ENCODE measurements at regions not wholly inside any gene's neighbourhood (a gene's known extent, or its start where the extent isn't known, plus 50 kb on each side); places are given as distances from the start of the nearest gene placed in this dataset.

- Mint-ChIP-seq H3K36me3 (ENCODE audit: low read depth) (no peaks in the 10 kb centered on the region), H3K4me1 (peaks cover 9% of the 10 kb centered on the region), H3K27me3 (ENCODE audit: low read depth) (no peaks in the 10 kb centered on the region), H3K9me3 (no peaks in the 10 kb centered on the region), H3K27ac (no peak overlapping the region), H3K4me3 (no peak overlapping the region)
- no peak for TF ChIP-seq CTCF (IDR thresholded peaks at IDR 0.05; ENCODE audit: unreplicated experiment in 3 of 3)
These were observed 723.3 kb upstream of the MAP3K7 start for GRCh38 chr6:91310178-91310577.

- no peaks in the 10 kb centered on the region for H3K36me3 Mint-ChIP-seq (ENCODE audit: low read depth)
- TF ChIP-seq CTCF (IDR thresholded peaks at IDR 0.05; ENCODE audit: unreplicated experiment in 3 of 3), result no peak
- H3K4me3 Mint-ChIP-seq, result no peak overlapping the region
- H3K4me1 Mint-ChIP-seq, result no peaks in the 10 kb centered on the region
- H3K27me3 Mint-ChIP-seq (ENCODE audit: low read depth), result no peaks in the 10 kb centered on the region
- no peak overlapping the region for H3K27ac Mint-ChIP-seq
- no peaks in the 10 kb centered on the region for H3K9me3 Mint-ChIP-seq
These were observed 718.9 kb upstream of the MAP3K7 start for GRCh38 chr6:91305755-91306154.

- H3K27me3 Mint-ChIP-seq (ENCODE audit: low read depth), result no peaks in the 10 kb centered on the region
- H3K4me3 Mint-ChIP-seq, result no peak overlapping the region
- no peaks in the 10 kb centered on the region for H3K36me3 Mint-ChIP-seq (ENCODE audit: low read depth)
- TF ChIP-seq CTCF (IDR thresholded peaks at IDR 0.05; ENCODE audit: unreplicated experiment in 3 of 3), result no peak
- no peaks in the 10 kb centered on the region for H3K9me3 Mint-ChIP-seq
- peaks cover 5% of the 10 kb centered on the region for H3K4me1 Mint-ChIP-seq
- H3K27ac Mint-ChIP-seq, result no peak overlapping the region
These were observed 717.6 kb upstream of the MAP3K7 start for GRCh38 chr6:91304521-91304920.

DNA sequence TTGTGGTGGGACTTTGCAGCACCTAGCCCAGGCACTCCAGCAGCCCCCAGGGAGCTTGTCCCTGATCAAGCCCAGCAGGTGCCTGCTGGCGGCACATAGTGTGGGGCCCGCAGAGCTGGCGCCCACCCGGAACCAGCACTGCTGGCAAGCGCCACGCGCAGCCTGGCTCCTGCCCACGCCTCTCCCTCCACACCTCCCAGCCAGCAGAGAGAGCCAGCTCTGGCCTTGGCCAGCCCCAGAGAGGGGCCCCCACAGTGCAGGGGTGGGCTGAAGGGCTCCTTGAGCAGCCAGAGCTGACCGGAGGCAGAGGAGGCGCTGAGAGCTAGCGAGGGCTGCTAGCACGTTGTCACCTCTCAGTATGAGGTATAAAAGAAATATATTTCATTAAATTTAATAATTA is 716.5 kb upstream of the MAP3K7 start:
- H3K27me3 Mint-ChIP-seq (ENCODE audit: low read depth), result no peaks in the 10 kb centered on the region
- peaks cover 9% of the 10 kb centered on the region for H3K4me1 Mint-ChIP-seq
- no peak for TF ChIP-seq CTCF (IDR thresholded peaks at IDR 0.05; ENCODE audit: unreplicated experiment in 3 of 3)
- no peak overlapping the region for H3K4me3 Mint-ChIP-seq
- no peaks in the 10 kb centered on the region for H3K36me3 Mint-ChIP-seq (ENCODE audit: low read depth)
- peaks cover 3% of the 10 kb centered on the region for H3K9me3 Mint-ChIP-seq
- H3K27ac Mint-ChIP-seq, result no peak overlapping the region

DNA sequence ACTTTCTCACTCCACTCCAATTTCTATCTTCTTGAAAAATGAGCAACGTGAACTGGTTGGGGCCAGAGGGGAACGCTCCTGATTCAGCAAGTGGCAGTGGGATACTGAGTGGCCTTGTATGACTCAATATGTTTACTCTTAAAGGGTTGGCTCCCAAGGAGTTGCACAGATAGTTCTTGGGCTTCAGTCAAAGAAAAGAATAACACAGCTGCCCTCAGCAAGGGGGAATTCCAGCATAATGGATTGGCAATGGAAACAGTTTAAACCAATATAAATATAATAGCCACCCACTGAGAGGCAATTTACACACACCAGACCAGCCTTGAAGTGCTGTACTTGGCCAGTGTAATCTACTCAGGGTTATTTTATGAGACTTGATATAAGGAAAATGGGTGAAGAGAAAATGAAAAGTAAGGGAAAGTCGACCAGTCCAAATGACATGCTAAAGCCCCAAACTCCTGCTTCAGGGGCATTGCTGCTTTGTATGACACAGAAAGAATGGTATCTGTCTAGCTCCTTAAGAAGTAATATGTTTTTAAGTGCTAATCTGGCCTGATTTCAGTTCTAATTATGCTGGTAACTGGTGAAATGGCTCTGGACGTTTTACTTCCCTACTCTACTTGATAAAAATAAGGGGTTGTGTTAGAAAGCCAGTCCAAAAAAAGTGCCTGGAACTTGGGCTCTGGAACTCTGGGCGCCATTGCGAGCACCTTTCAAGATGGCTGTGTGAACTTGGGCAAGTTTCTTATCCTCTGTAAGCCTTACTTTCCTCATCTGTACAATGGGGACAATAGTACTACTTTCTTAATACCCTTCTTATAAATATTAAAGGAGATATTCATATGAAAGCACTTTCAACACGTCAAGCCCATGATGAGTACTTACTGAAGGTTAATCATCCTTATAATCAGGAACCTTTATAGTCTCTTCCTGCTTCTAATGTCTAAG is 712.9 kb upstream of the MAP3K7 start:
- Mint-ChIP-seq H3K9me3 (peaks cover 10% of the 10 kb centered on the region), H3K4me1 (peaks cover 9% of the 10 kb centered on the region), H3K27ac (peak overlapping the region in 2 of 3 experiments; percentile 5 to 43), H3K4me3 (no peak overlapping the region), H3K27me3 (ENCODE audit: low read depth) (no peaks in the 10 kb centered on the region), H3K36me3 (ENCODE audit: low read depth) (no peaks in the 10 kb centered on the region)
- TF ChIP-seq CTCF (IDR thresholded peaks at IDR 0.05; ENCODE audit: unreplicated experiment in 3 of 3), result no peak

Measured in nephron (organoid).